Spleen (tissue), 7 donors: ENCODE measurements at regions not wholly inside any gene's neighbourhood (a gene's known extent, or its start where the extent isn't known, plus 50 kb on each side); places are given as distances from the start of the nearest gene placed in this dataset.

Experiments used
- CTCF ChIP-seq, 11 experiments: fragments of 200-600 bp in 7 of 11; fragments of 450-650 bp in 4 of 11; sonication (generic) in 4 of 11; IDR thresholded peaks in 8 of 11; conservative IDR thresholded peaks in 3 of 11; 1 replicate in 7 of 11; 2 replicates in 4 of 11; pipeline versions ENCODE4 v1.4.0 to v1.8.0; 2016 to 2021; ENCODE audit warnings: antibody characterized with exemption in 11 of 11, inconsistent platforms in 4 of 11, mild to moderate bottlenecking in 1 of 11
- POLR2A ChIP-seq, 3 donors: fragments of 450-650 bp; IDR thresholded peaks; one replicate each; pipeline ENCODE4 v1.5.1; 2017; ENCODE audit warnings: antibody characterized with exemption in 3 of 3, mild to moderate bottlenecking in 1 of 3
- POLR2AphosphoS5 ChIP-seq, 3 donors: sonication (generic); formaldehyde crosslinking; IDR thresholded peaks; one replicate each; pipeline ENCODE4 v1.5.1; 2017; ENCODE audit warnings: antibody characterized with exemption in 3 of 3
- donor health status: DM: no; HTN: no; CAD: no; lungs with moderate emphysema.
- donor health status: DM: no; HTN: no; CAD: no.
- donor health status: DM: no; HTN: no; CAD: no.

- no peak for TF ChIP-seq POLR2A (IDR thresholded peaks at IDR 0.05)
- no peak for TF ChIP-seq CTCF (IDR thresholded peaks at IDR 0.05 in 8 of 11, conservative IDR thresholded peaks at IDR 0.05 in 3 of 11)
- TF ChIP-seq POLR2AphosphoS5 (IDR thresholded peaks at IDR 0.05): no peak
Observed at GRCh38 chr1:71269818-71270217, 189.0 kb upstream of the ZRANB2 start.
